ENCODE measurements at regions not wholly inside any gene's neighbourhood (a gene's known extent, or its start where the extent isn't known, plus 50 kb on each side); places are given as distances from the start of the nearest gene placed in this dataset.

- peaks cover 7% of the 10 kb centered on the region; the same call in 1 of the 2 replicates for H3K4me1 ChIP-seq (ENCODE audit: insufficient read depth)
- no peak for TF ChIP-seq ETS1 (IDR thresholded peaks at IDR 0.05)
- no peak for TF ChIP-seq STAT1 (IDR thresholded peaks at IDR 0.05; ENCODE audit: unreplicated experiment)
- no peak for TF ChIP-seq CREB1 (CRISPR knock-in tag; IDR thresholded peaks at IDR 0.05; ENCODE audit: low read depth)
- TF ChIP-seq NANOG (IDR thresholded peaks at IDR 0.05; ENCODE audit: borderline replicate concordance), result no peak
- TF ChIP-seq ZNF114 (CRISPR knock-in tag; IDR thresholded peaks at IDR 0.05), result no peak
- TF ChIP-seq ZNF331 (CRISPR knock-in tag; IDR thresholded peaks at IDR 0.05; ENCODE audit: low read depth), result no peak
- TF ChIP-seq EZH2 (IDR thresholded peaks at IDR 0.05; ENCODE audit: low read depth, unreplicated experiment), result no peak
- no peak for TF ChIP-seq JUNB (IDR thresholded peaks at IDR 0.05; ENCODE audit: unreplicated experiment)
- TF ChIP-seq POLR2AphosphoS5 (IDR thresholded peaks at IDR 0.05; ENCODE audit: low read depth), result no peak
- no peak for TF ChIP-seq REST (IDR thresholded peaks at IDR 0.05; ENCODE audit: unreplicated experiment)
- no peak for TF ChIP-seq EZH2phosphoT487 (IDR thresholded peaks at IDR 0.05; ENCODE audit: unreplicated experiment)
- TF ChIP-seq CTCF (conservative IDR thresholded peaks at IDR 0.05; ENCODE audit: low read depth in 2 of 2), result no peak
- TF ChIP-seq ZNF462 (CRISPR knock-in tag; IDR thresholded peaks at IDR 0.05), result no peak
- no peak for DNase-seq (ENCODE audit: low spot score)
- H3K4me3 ChIP-seq, result no peak overlapping the region
- Mint-ChIP-seq H3K4me1 (peaks cover 8% of the 10 kb centered on the region; the same call in 2 of the 3 replicates), H3K9me3 (peaks cover 4% of the 10 kb centered on the region; the same call in 1 of the 3 replicates), H3K27ac (no peak overlapping the region), H3K27me3 (ENCODE audit: insufficient read depth, low read depth, poor library complexity) (no peaks in the 10 kb centered on the region), H3K4me3 (no peak overlapping the region), H3K36me3 (ENCODE audit: low read depth) (no peaks in the 10 kb centered on the region)
- no peaks in the 10 kb centered on the region for H3K79me2 ChIP-seq (replicated peaks; ENCODE audit: insufficient read depth)
- no peak overlapping the region for H3K27ac ChIP-seq (ENCODE audit: low read depth)
- no peaks in the 10 kb centered on the region for H3K36me3 ChIP-seq (ENCODE audit: insufficient read depth)
- no peak for ATAC-seq
- H3K4me2 ChIP-seq, result no peak overlapping the region
- H2AFZ ChIP-seq, result no peak overlapping the region
- H3K27me3 ChIP-seq (ENCODE audit: insufficient read depth), result no peaks in the 10 kb centered on the region
- H3F3A ChIP-seq (replicated peaks; ENCODE audit: low read depth), result no peaks in the 10 kb centered on the region
- H3K9me2 ChIP-seq (ENCODE audit: insufficient read depth), result no peaks in the 10 kb centered on the region
- H4K20me1 ChIP-seq (replicated peaks; ENCODE audit: insufficient read depth), result no peaks in the 10 kb centered on the region
Measured at GRCh38 chr21:16199539-16199938, 469.8 kb downstream of the USP25 start.

All from GM23338 (cell line).